Right lobe of liver (tissue), 4 donors: ENCODE measurements at regions not wholly inside any gene's neighbourhood (a gene's known extent, or its start where the extent isn't known, plus 50 kb on each side); places are given as distances from the start of the nearest gene placed in this dataset.

Source experiments
- POLR2A ChIP-seq: fragments of 450-650 bp; IDR thresholded peaks from one replicate; pipeline ENCODE4 v1.6.1; 2017; ENCODE audit warnings: antibody characterized with exemption, mild to moderate bottlenecking
- TF ChIP-seq, protein P1 (sequence below), 4 donors: fragments of 200-600 bp in 3 of 4; fragments of 450-650 bp in 1 of 4; IDR thresholded peaks; one replicate each; pipeline versions ENCODE4 v1.5.1 to v1.8.0; 2016 to 2022; ENCODE audit warnings: antibody characterized with exemption in 4 of 4, mild to moderate bottlenecking in 2 of 4
- donor health status: DM: no; HTN: no; CAD: no.
- donor health status: DM: no; HTN: no; CAD: no.
- donor health status: DM: no; HTN: yes; CAD: no.

GRCh38 chr4:188728359-188728758 lies 589.1 kb downstream of the TRIML1 start:
- TF ChIP-seq, protein P1, sequence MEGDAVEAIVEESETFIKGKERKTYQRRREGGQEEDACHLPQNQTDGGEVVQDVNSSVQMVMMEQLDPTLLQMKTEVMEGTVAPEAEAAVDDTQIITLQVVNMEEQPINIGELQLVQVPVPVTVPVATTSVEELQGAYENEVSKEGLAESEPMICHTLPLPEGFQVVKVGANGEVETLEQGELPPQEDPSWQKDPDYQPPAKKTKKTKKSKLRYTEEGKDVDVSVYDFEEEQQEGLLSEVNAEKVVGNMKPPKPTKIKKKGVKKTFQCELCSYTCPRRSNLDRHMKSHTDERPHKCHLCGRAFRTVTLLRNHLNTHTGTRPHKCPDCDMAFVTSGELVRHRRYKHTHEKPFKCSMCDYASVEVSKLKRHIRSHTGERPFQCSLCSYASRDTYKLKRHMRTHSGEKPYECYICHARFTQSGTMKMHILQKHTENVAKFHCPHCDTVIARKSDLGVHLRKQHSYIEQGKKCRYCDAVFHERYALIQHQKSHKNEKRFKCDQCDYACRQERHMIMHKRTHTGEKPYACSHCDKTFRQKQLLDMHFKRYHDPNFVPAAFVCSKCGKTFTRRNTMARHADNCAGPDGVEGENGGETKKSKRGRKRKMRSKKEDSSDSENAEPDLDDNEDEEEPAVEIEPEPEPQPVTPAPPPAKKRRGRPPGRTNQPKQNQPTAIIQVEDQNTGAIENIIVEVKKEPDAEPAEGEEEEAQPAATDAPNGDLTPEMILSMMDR (IDR thresholded peaks at IDR 0.05) = no peak
- TF ChIP-seq POLR2A = no peak
